ENCODE measurements at regions not wholly inside any gene's neighbourhood (a gene's known extent, or its start where the extent isn't known, plus 50 kb on each side); places are given as distances from the start of the nearest gene placed in this dataset.

- TF ChIP-seq EZH2 (IDR thresholded peaks at IDR 0.05; ENCODE audit: borderline replicate concordance, insufficient read depth, low read depth, low read length, poor library complexity, severe bottlenecking): no peak
- TF ChIP-seq CTCF (IDR thresholded peaks at IDR 0.05): no peak
Observed at GRCh38 chr4:140268186-140268841, 105.1 kb upstream of the SCOC start.

Measured in B cell (primary cell).